ENCODE measurements at regions not wholly inside any gene's neighbourhood (a gene's known extent, or its start where the extent isn't known, plus 50 kb on each side); places are given as distances from the start of the nearest gene placed in this dataset.
"Not testable (repeated sequence)": the region's sequence is repeated elsewhere in the genome, so short reads cannot be mapped to it uniquely, and the experiment has no call there.

- not testable (repeated sequence) for H3K23ac ChIP-seq (ENCODE audit: low read length); H3K79me1 ChIP-seq (ENCODE audit: low read length); H3K9me3 ChIP-seq (ENCODE audit: insufficient read depth, low read depth, low read length); H3K14ac ChIP-seq (ENCODE audit: low read length); H3K18ac ChIP-seq (ENCODE audit: low read length); H3K27me3 ChIP-seq (ENCODE audit: insufficient read depth, low read length); H3K27ac ChIP-seq (ENCODE audit: low read depth, low read length); H3K9ac ChIP-seq (ENCODE audit: low read length); H2AK5ac ChIP-seq (ENCODE audit: low read length); H3K79me2 ChIP-seq (ENCODE audit: control insufficient read depth, insufficient read depth, low read length, poor library complexity); H3K36me3 ChIP-seq (ENCODE audit: control insufficient read depth in 1 of 2, insufficient read depth in 2 of 2, low read length in 2 of 2); H2BK120ac ChIP-seq (ENCODE audit: insufficient read depth, low read length, poor library complexity); H4K12ac ChIP-seq (ENCODE audit: low read depth, low read length); H2AFZ ChIP-seq (ENCODE audit: insufficient read depth, low read length, poor library complexity); H4K91ac ChIP-seq (ENCODE audit: low read depth, low read length); H2BK12ac ChIP-seq (ENCODE audit: low read length); H4K8ac ChIP-seq (ENCODE audit: low read depth, low read length); H3K4me3 ChIP-seq (ENCODE audit: low read depth, low read length); H3K4me2 ChIP-seq (ENCODE audit: low read length); H2BK5ac ChIP-seq (ENCODE audit: low read depth, low read length, poor library complexity); H3K4me1 ChIP-seq (ENCODE audit: control insufficient read depth in 1 of 2, insufficient read depth in 2 of 2, low read length in 2 of 2); DNase-seq; H3K4ac ChIP-seq (ENCODE audit: low read depth, low read length)
- WGBS (ENCODE audit: extremely low coverage, insufficient coverage, insufficient read length) = no CpG with 5 or more reads among the region's 4 CpGs
Measured at GRCh38 chr14:97808541-97808940, 1011.4 kb downstream of the VRK1 start.

DNA sequence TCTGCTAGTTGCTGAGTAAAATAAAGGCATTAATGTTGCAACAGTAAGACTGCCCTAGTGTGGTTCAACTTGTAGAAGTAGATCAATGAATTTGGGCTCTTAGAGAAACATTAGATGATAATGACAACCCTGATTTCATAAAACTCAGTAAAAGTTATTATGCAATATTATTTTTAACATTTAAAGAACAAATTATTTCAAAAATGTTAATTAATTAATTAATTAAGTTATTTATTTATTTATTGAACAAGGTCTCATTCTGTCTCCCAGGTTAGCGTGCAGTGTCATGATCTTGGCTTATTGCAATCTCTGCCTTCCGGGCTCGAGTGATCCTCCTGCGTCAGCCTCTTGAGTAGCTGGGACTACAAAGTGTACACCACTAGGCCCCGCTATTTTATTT is 1016.4 kb downstream of the VRK1 start:
- no peak overlapping the region for H4K91ac ChIP-seq (ENCODE audit: low read depth, low read length)
- H3K23ac ChIP-seq (ENCODE audit: low read length) = no peak overlapping the region
- no peaks in the 10 kb centered on the region for H3K79me1 ChIP-seq (ENCODE audit: low read length)
- no CpG with 5 or more reads among the region's 5 CpGs for WGBS (ENCODE audit: extremely low coverage, insufficient coverage, insufficient read length)
- H3K79me2 ChIP-seq (ENCODE audit: control insufficient read depth, insufficient read depth, low read length, poor library complexity) = no peaks in the 10 kb centered on the region
- H3K4ac ChIP-seq (ENCODE audit: low read depth, low read length) = no peak overlapping the region
- H2BK120ac ChIP-seq (ENCODE audit: insufficient read depth, low read length, poor library complexity) = no peak overlapping the region
- no peaks in the 10 kb centered on the region for H3K9me3 ChIP-seq (ENCODE audit: insufficient read depth, low read depth, low read length)
- no peak overlapping the region for H2BK5ac ChIP-seq (ENCODE audit: low read depth, low read length, poor library complexity)
- H4K8ac ChIP-seq (ENCODE audit: low read depth, low read length) = no peak overlapping the region
- no peak overlapping the region for H2AFZ ChIP-seq (ENCODE audit: insufficient read depth, low read length, poor library complexity)
- H3K4me3 ChIP-seq (ENCODE audit: low read depth, low read length) = no peak overlapping the region
- H2AK5ac ChIP-seq (ENCODE audit: low read length) = no peak overlapping the region
- H3K4me1 ChIP-seq (ENCODE audit: control insufficient read depth in 1 of 2, insufficient read depth in 2 of 2, low read length in 2 of 2) = no peaks in the 10 kb centered on the region
- DNase-seq = no peak
- no peak overlapping the region for H3K9ac ChIP-seq (ENCODE audit: low read length)
- H3K27ac ChIP-seq (ENCODE audit: low read depth, low read length) = no peak overlapping the region
- H3K18ac ChIP-seq (ENCODE audit: low read length) = no peak overlapping the region
- no peak overlapping the region for H4K12ac ChIP-seq (ENCODE audit: low read depth, low read length)
- H3K27me3 ChIP-seq (ENCODE audit: insufficient read depth, low read length) = no peaks in the 10 kb centered on the region
- no peak overlapping the region for H2BK12ac ChIP-seq (ENCODE audit: low read length)
- no peak overlapping the region for H3K4me2 ChIP-seq (ENCODE audit: low read length)
- no peaks in the 10 kb centered on the region for H3K36me3 ChIP-seq (ENCODE audit: control insufficient read depth in 1 of 2, insufficient read depth in 2 of 2, low read length in 2 of 2)
- no peak overlapping the region for H3K14ac ChIP-seq (ENCODE audit: low read length)

- Histone ChIP-seq H2BK12ac (ENCODE audit: low read length) (no peak overlapping the region), H3K27ac (ENCODE audit: low read depth, low read length) (no peak overlapping the region), H3K79me2 (ENCODE audit: control insufficient read depth, insufficient read depth, low read length, poor library complexity) (no peaks in the 10 kb centered on the region), H3K36me3 (ENCODE audit: control insufficient read depth in 1 of 2, insufficient read depth in 2 of 2, low read length in 2 of 2) (no peaks in the 10 kb centered on the region), H2AFZ (ENCODE audit: insufficient read depth, low read length, poor library complexity) (no peak overlapping the region), H3K4me3 (ENCODE audit: low read depth, low read length) (no peak overlapping the region), H3K18ac (ENCODE audit: low read length) (no peak overlapping the region), H3K4me2 (ENCODE audit: low read length) (no peak overlapping the region), H4K8ac (ENCODE audit: low read depth, low read length) (no peak overlapping the region), H3K4ac (ENCODE audit: low read depth, low read length) (no peak overlapping the region), H3K79me1 (ENCODE audit: low read length) (no peaks in the 10 kb centered on the region), H3K9ac (ENCODE audit: low read length) (no peak overlapping the region), H3K23ac (ENCODE audit: low read length) (no peak overlapping the region), H3K14ac (ENCODE audit: low read length) (no peak overlapping the region), H2AK5ac (ENCODE audit: low read length) (no peak overlapping the region), H2BK120ac (ENCODE audit: insufficient read depth, low read length, poor library complexity) (no peak overlapping the region), H4K91ac (ENCODE audit: low read depth, low read length) (no peak overlapping the region), H4K12ac (ENCODE audit: low read depth, low read length) (no peak overlapping the region), H3K9me3 (ENCODE audit: insufficient read depth, low read depth, low read length) (no peaks in the 10 kb centered on the region), H3K4me1 (ENCODE audit: control insufficient read depth in 1 of 2, insufficient read depth in 2 of 2, low read length in 2 of 2) (no peaks in the 10 kb centered on the region), H3K27me3 (ENCODE audit: insufficient read depth, low read length) (no peaks in the 10 kb centered on the region), H2BK5ac (ENCODE audit: low read depth, low read length, poor library complexity) (no peak overlapping the region)
- DNase-seq = no peak
- no CpG with 5 or more reads among the region's 2 CpGs for WGBS (ENCODE audit: extremely low coverage, insufficient coverage, insufficient read length)
Measured at GRCh38 chr14:97820781-97821180, 1023.6 kb downstream of the VRK1 start.

- Histone ChIP-seq H2BK120ac (ENCODE audit: insufficient read depth, low read length, poor library complexity) (no peak overlapping the region), H3K27me3 (ENCODE audit: insufficient read depth, low read length) (no peaks in the 10 kb centered on the region), H3K9ac (ENCODE audit: low read length) (no peak overlapping the region), H3K23ac (ENCODE audit: low read length) (no peak overlapping the region), H4K12ac (ENCODE audit: low read depth, low read length) (no peak overlapping the region), H3K14ac (ENCODE audit: low read length) (no peak overlapping the region), H3K4ac (ENCODE audit: low read depth, low read length) (no peak overlapping the region), H3K9me3 (ENCODE audit: insufficient read depth, low read depth, low read length) (no peaks in the 10 kb centered on the region), H2BK12ac (ENCODE audit: low read length) (no peak overlapping the region), H3K79me1 (ENCODE audit: low read length) (no peaks in the 10 kb centered on the region), H2AFZ (ENCODE audit: insufficient read depth, low read length, poor library complexity) (no peak overlapping the region), H3K27ac (ENCODE audit: low read depth, low read length) (no peak overlapping the region), H3K79me2 (ENCODE audit: control insufficient read depth, insufficient read depth, low read length, poor library complexity) (no peaks in the 10 kb centered on the region), H2BK5ac (ENCODE audit: low read depth, low read length, poor library complexity) (no peak overlapping the region), H4K91ac (ENCODE audit: low read depth, low read length) (no peak overlapping the region), H3K18ac (ENCODE audit: low read length) (no peak overlapping the region), H3K36me3 (ENCODE audit: control insufficient read depth in 1 of 2, insufficient read depth in 2 of 2, low read length in 2 of 2) (no peaks in the 10 kb centered on the region), H3K4me1 (ENCODE audit: control insufficient read depth in 1 of 2, insufficient read depth in 2 of 2, low read length in 2 of 2) (no peaks in the 10 kb centered on the region), H3K4me2 (ENCODE audit: low read length) (no peak overlapping the region), H3K4me3 (ENCODE audit: low read depth, low read length) (no peak overlapping the region), H4K8ac (ENCODE audit: low read depth, low read length) (no peak overlapping the region), H2AK5ac (ENCODE audit: low read length) (no peak overlapping the region)
- WGBS (ENCODE audit: extremely low coverage, insufficient coverage, insufficient read length) = no CpG with 5 or more reads among the region's 1 CpG
- DNase-seq = no peak
Measured at GRCh38 chr14:97824218-97824617, 1027.0 kb downstream of the VRK1 start.
